Glutamatergic neuron (in vitro differentiated cells): ENCODE measurements at regions not wholly inside any gene's neighbourhood (a gene's known extent, or its start where the extent isn't known, plus 50 kb on each side); places are given as distances from the start of the nearest gene placed in this dataset.

Experiments
- DNase-seq: peaks from one replicate; pipeline ENCODE4 v3.0.0; 2022
- H3K27ac Mint-ChIP-seq: one replicate; pipeline ENCODE4 v1.8.0; 2020; ENCODE audit warnings: mild to moderate bottlenecking, mixed read lengths, inconsistent platforms; ENCODE audit not compliant: unreplicated experiment
- H3K27me3 Mint-ChIP-seq: one replicate; pipeline ENCODE4 v1.8.0; 2020; ENCODE audit warnings: mild to moderate bottlenecking, moderate library complexity, mixed read lengths, inconsistent platforms; ENCODE audit not compliant: unreplicated experiment
- H3K36me3 Mint-ChIP-seq: one replicate; pipeline ENCODE4 v1.8.0; 2020; ENCODE audit warnings: mild to moderate bottlenecking, mixed read lengths, inconsistent platforms; ENCODE audit not compliant: unreplicated experiment
- H3K4me1 Mint-ChIP-seq: one replicate; pipeline ENCODE4 v1.8.0; 2020; ENCODE audit warnings: mild to moderate bottlenecking, low read depth, mixed read lengths, inconsistent platforms; ENCODE audit not compliant: unreplicated experiment
- H3K4me3 Mint-ChIP-seq: one replicate; pipeline ENCODE4 v1.8.0; 2020; ENCODE audit warnings: mild to moderate bottlenecking, mixed read lengths, inconsistent platforms; ENCODE audit not compliant: unreplicated experiment
- H3K9me3 Mint-ChIP-seq: one replicate; pipeline ENCODE4 v1.8.0; 2020; ENCODE audit warnings: mild to moderate bottlenecking, moderate library complexity, mixed read lengths, inconsistent platforms; ENCODE audit not compliant: unreplicated experiment
- CTCF ChIP-seq: fragments of 200-600 bp; sonication (generic); IDR thresholded peaks from one replicate; pipeline ENCODE4 v1.5.0; 2021; ENCODE audit not compliant: partially characterized antibody, unreplicated experiment

GRCh38 chr10:55881588-55881987, 479.5 kb downstream of the ZWINT start:
- Mint-ChIP-seq H3K27me3 (no peaks in the 10 kb centered on the region), H3K4me3 (no peak overlapping the region), H3K27ac (no peak overlapping the region), H3K9me3 (no peaks in the 10 kb centered on the region), H3K4me1 (no peaks in the 10 kb centered on the region), H3K36me3 (no peaks in the 10 kb centered on the region)
- TF ChIP-seq CTCF: no peak
- no peak for DNase-seq

GRCh38 chr10:55873485-55873884, 487.6 kb downstream of the ZWINT start:
- H3K27ac Mint-ChIP-seq: no peak overlapping the region
- no peaks in the 10 kb centered on the region for H3K9me3 Mint-ChIP-seq
- TF ChIP-seq CTCF: no peak
- no peak overlapping the region for H3K4me3 Mint-ChIP-seq
- no peak for DNase-seq
- no peaks in the 10 kb centered on the region for H3K27me3 Mint-ChIP-seq
- no peaks in the 10 kb centered on the region for H3K36me3 Mint-ChIP-seq
- H3K4me1 Mint-ChIP-seq: no peaks in the 10 kb centered on the region

GRCh38 chr10:55870186-55870585, 490.9 kb downstream of the ZWINT start:
- no peaks in the 10 kb centered on the region for H3K27me3 Mint-ChIP-seq
- no peak overlapping the region for H3K27ac Mint-ChIP-seq
- no peaks in the 10 kb centered on the region for H3K9me3 Mint-ChIP-seq
- no peak overlapping the region for H3K4me3 Mint-ChIP-seq
- no peaks in the 10 kb centered on the region for H3K36me3 Mint-ChIP-seq
- no peak for DNase-seq
- TF ChIP-seq CTCF: no peak
- no peaks in the 10 kb centered on the region for H3K4me1 Mint-ChIP-seq

- Mint-ChIP-seq H3K27ac (no peak overlapping the region), H3K4me1 (no peaks in the 10 kb centered on the region), H3K4me3 (no peak overlapping the region), H3K9me3 (no peaks in the 10 kb centered on the region), H3K27me3 (no peaks in the 10 kb centered on the region), H3K36me3 (peaks cover under 1% of the 10 kb centered on the region)
- no peak for DNase-seq
- no peak for TF ChIP-seq CTCF
These were observed 493.2 kb downstream of the ZWINT start for GRCh38 chr10:55867848-55868247.

- no peaks in the 10 kb centered on the region for H3K9me3 Mint-ChIP-seq
- H3K36me3 Mint-ChIP-seq: peaks cover 18% of the 10 kb centered on the region
- H3K27ac Mint-ChIP-seq: no peak overlapping the region
- no peak for TF ChIP-seq CTCF
- no peak overlapping the region for H3K4me3 Mint-ChIP-seq
- peaks cover 3% of the 10 kb centered on the region for H3K27me3 Mint-ChIP-seq
- H3K4me1 Mint-ChIP-seq: peaks cover 13% of the 10 kb centered on the region
- DNase-seq: no peak
These were observed 502.3 kb downstream of the ZWINT start for GRCh38 chr10:55858730-55859129.
